Stimulated activated naive CD8-positive, alpha-beta T cell treated with anti-CD3 and anti-CD28 coated beads, Interleukin-15, Interleukin-2, amounts not matched to agents 100 U/mL and 50 U/mL, for 24 hours (primary cell): ENCODE measurements at regions not wholly inside any gene's neighbourhood (a gene's known extent, or its start where the extent isn't known, plus 50 kb on each side); places are given as distances from the start of the nearest gene placed in this dataset.
"Not testable (repeated sequence)": the region's sequence is repeated elsewhere in the genome, so short reads cannot be mapped to it uniquely, and the experiment has no call there.

Experiments
- ATAC-seq: fragments of 150-1000 bp; cut with Tn5 transposase; one replicate; pipeline ENCODE4 v1.10.0; 2021
- DNase-seq: peaks from one replicate; pipeline ENCODE4 v3.0.0; 2021

GRCh38 chr22:19641254-19641982 is 72.9 kb upstream of the SEPTIN5 start:
- no peak for ATAC-seq
- DNase-seq, result no peak

- ATAC-seq (no peak), DNase-seq (no peak)
Measured at GRCh38 chr22:19641983-19642451, 72.3 kb upstream of the SEPTIN5 start.

- ATAC-seq (no peak), DNase-seq (no peak)
Measured at GRCh38 chr22:19643448-19644313, 70.6 kb upstream of the SEPTIN5 start.

- DNase-seq (no peak), ATAC-seq (no peak)
Measured at GRCh38 chr22:19644314-19645223, 69.7 kb upstream of the SEPTIN5 start.

- ATAC-seq, result no peak
Measured at GRCh38 chr22:19645391-19645790, 68.9 kb upstream of the SEPTIN5 start.

GRCh38 chr22:19645905-19646304 is 68.4 kb upstream of the SEPTIN5 start:
- no peak for ATAC-seq
- DNase-seq, result no peak

More at GRCh38 chr22:19645391-19645790, 68.9 kb upstream of the SEPTIN5 start:
- no peak for DNase-seq

GRCh38 chr22:19646383-19646782 is 67.9 kb upstream of the SEPTIN5 start:
- no peak for ATAC-seq
- DNase-seq, result no peak

- no peak for DNase-seq
- ATAC-seq, result no peak
Measured at GRCh38 chr22:19648419-19648929, 65.8 kb upstream of the SEPTIN5 start.

- ATAC-seq (no peak), DNase-seq (no peak)
Measured at GRCh38 chr22:19652316-19652715, 62.0 kb upstream of the SEPTIN5 start.

- DNase-seq (no peak), ATAC-seq (no peak)
Measured at GRCh38 chr22:19654338-19654987, 59.8 kb upstream of the SEPTIN5 start.

- no peak for ATAC-seq
Measured at GRCh38 chr22:19655399-19655798, 58.9 kb upstream of the SEPTIN5 start.

GRCh38 chr22:19656541-19657251 is 57.6 kb upstream of the SEPTIN5 start:
- no peak for ATAC-seq
- no peak for DNase-seq

More at GRCh38 chr22:19655399-19655798, 58.9 kb upstream of the SEPTIN5 start:
- DNase-seq, result no peak

GRCh38 chr22:19657252-19658056 is 56.8 kb upstream of the SEPTIN5 start:
- ATAC-seq, result no peak
- DNase-seq, result no peak

GRCh38 chr22:19658057-19658966 is 56.0 kb upstream of the SEPTIN5 start:
- DNase-seq (no peak), ATAC-seq (no peak)

GRCh38 chr22:19658967-19659804 is 55.1 kb upstream of the SEPTIN5 start:
- ATAC-seq (no peak), DNase-seq (no peak)

GRCh38 chr22:19659805-19660345 is 54.4 kb upstream of the SEPTIN5 start:
- DNase-seq, result no peak
- no peak for ATAC-seq

GRCh38 chr22:19660583-19660982 is 53.7 kb upstream of the SEPTIN5 start:
- DNase-seq, ATAC-seq: not testable (repeated sequence)
